Endothelial cell (in vitro differentiated cells): ENCODE measurements at regions not wholly inside any gene's neighbourhood (a gene's known extent, or its start where the extent isn't known, plus 50 kb on each side); places are given as distances from the start of the nearest gene placed in this dataset.

Experiments used
- DNase-seq: peaks from one replicate; pipeline ENCODE4 v3.0.0; 2021; ENCODE audit warnings: low spot score
- H3K27ac Mint-ChIP-seq: one replicate; pipeline ENCODE4 v1.8.0; 2021; ENCODE audit warnings: mixed read lengths, inconsistent platforms; ENCODE audit not compliant: unreplicated experiment
- H3K27me3 Mint-ChIP-seq: one replicate; pipeline ENCODE4 v1.8.0; 2021; ENCODE audit warnings: mild to moderate bottlenecking, moderate library complexity, mixed read lengths, inconsistent platforms; ENCODE audit not compliant: unreplicated experiment
- H3K36me3 Mint-ChIP-seq: one replicate; pipeline ENCODE4 v1.8.0; 2021; ENCODE audit warnings: mild to moderate bottlenecking, low read depth, mixed read lengths, inconsistent platforms; ENCODE audit not compliant: unreplicated experiment
- H3K4me1 Mint-ChIP-seq: one replicate; pipeline ENCODE4 v1.8.0; 2021; ENCODE audit warnings: mild to moderate bottlenecking, mixed read lengths, inconsistent platforms; ENCODE audit not compliant: unreplicated experiment
- H3K4me3 Mint-ChIP-seq: one replicate; pipeline ENCODE4 v1.8.0; 2021; ENCODE audit warnings: mild to moderate bottlenecking, mixed read lengths, inconsistent platforms; ENCODE audit not compliant: unreplicated experiment
- H3K9me3 Mint-ChIP-seq: one replicate; pipeline ENCODE4 v1.8.0; 2021; ENCODE audit warnings: mixed read lengths, inconsistent platforms; ENCODE audit not compliant: unreplicated experiment
- CTCF ChIP-seq: fragments of 200-600 bp; sonication (generic); IDR thresholded peaks from one replicate; pipeline ENCODE4 v1.5.0; 2021; ENCODE audit warnings: antibody characterized with exemption; ENCODE audit not compliant: unreplicated experiment

DNA sequence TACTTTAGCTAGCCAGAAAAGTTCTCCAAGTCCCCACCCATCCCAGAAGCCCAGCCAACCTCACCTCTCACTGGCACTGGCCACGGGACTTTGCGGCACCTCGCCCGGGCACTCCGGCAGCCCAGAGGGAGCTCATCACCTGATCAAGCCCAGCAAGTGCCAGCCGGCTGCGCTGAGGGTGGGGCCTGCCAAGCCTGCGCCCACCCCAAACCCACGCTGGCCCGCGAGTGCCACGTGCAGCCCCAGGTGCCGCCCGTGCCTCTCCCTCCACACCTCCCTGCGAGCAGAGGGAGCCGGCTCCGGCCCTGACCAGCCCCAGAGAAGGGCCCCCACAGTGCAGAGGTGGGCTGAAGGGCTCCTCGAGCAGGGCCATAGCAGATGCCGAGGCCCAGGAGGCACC lies 585.0 kb upstream of the HS6ST1 start:
- no peak for DNase-seq
- Mint-ChIP-seq H3K4me1 (peaks cover 2% of the 10 kb centered on the region), H3K27me3 (peaks cover 1% of the 10 kb centered on the region), H3K4me3 (no peak overlapping the region), H3K36me3 (peaks cover 4% of the 10 kb centered on the region), H3K9me3 (no peaks in the 10 kb centered on the region), H3K27ac (no peak overlapping the region)
- TF ChIP-seq CTCF: no peak

GRCh38 chr2:128911276-128911675 lies 592.6 kb upstream of the HS6ST1 start:
- Mint-ChIP-seq H3K4me1 (peaks cover 2% of the 10 kb centered on the region), H3K9me3 (no peaks in the 10 kb centered on the region), H3K4me3 (no peak overlapping the region), H3K27ac (no peak overlapping the region), H3K36me3 (no peaks in the 10 kb centered on the region), H3K27me3 (no peaks in the 10 kb centered on the region)
- TF ChIP-seq CTCF: no peak
- no peak for DNase-seq

DNA sequence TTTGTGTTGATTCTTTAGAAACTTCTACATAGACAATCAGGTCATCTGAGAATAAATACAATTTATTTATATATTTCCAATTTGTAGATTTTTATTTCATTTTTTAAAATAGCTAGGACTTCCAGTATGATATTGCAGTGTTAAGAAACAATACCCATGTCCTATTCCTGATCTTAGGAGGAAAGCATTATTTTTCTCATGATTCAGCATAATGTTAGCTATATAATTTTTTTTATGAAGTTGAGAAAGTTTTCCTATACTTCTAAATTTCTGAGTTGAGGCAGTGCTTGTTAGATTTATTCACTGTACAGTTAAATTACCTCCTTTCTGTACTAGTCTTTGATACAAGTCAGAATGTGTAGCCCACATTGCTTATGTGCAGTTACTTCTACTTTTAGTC lies 595.7 kb upstream of the HS6ST1 start:
- H3K4me3 Mint-ChIP-seq: no peak overlapping the region
- H3K36me3 Mint-ChIP-seq: no peaks in the 10 kb centered on the region
- H3K9me3 Mint-ChIP-seq: no peaks in the 10 kb centered on the region
- DNase-seq: no peak
- H3K4me1 Mint-ChIP-seq: no peaks in the 10 kb centered on the region
- no peak overlapping the region for H3K27ac Mint-ChIP-seq
- H3K27me3 Mint-ChIP-seq: no peaks in the 10 kb centered on the region
- no peak for TF ChIP-seq CTCF

- Mint-ChIP-seq H3K9me3 (no peaks in the 10 kb centered on the region), H3K4me3 (no peak overlapping the region), H3K36me3 (no peaks in the 10 kb centered on the region), H3K27ac (no peak overlapping the region), H3K4me1 (no peaks in the 10 kb centered on the region), H3K27me3 (no peaks in the 10 kb centered on the region)
- no peak for TF ChIP-seq CTCF
- no peak for DNase-seq
Observed at GRCh38 chr2:128921751-128922150, 603.1 kb upstream of the HS6ST1 start.

DNA sequence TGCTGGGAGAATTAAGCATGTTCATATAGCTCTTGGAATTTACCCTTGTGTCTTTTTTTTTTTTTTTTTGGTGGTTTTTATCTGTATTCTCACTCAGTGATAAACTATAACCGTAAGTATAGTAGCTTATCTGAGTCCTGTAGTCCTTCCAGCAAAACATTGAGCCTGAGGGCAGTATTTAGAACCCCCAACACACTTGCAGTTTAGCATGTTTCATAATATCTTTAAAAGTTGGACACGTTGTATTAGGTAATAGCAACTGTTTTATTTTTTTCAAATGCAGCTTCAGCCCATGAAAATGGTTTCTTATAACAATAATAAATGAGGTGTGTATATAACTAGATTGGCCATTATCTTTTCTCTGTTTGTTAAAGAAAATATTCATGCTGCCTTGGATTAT lies 603.5 kb upstream of the HS6ST1 start:
- H3K4me3 Mint-ChIP-seq: no peak overlapping the region
- no peaks in the 10 kb centered on the region for H3K4me1 Mint-ChIP-seq
- TF ChIP-seq CTCF: no peak
- H3K27ac Mint-ChIP-seq: no peak overlapping the region
- H3K9me3 Mint-ChIP-seq: no peaks in the 10 kb centered on the region
- no peaks in the 10 kb centered on the region for H3K27me3 Mint-ChIP-seq
- H3K36me3 Mint-ChIP-seq: no peaks in the 10 kb centered on the region
- DNase-seq: no peak
